Thyroid gland (tissue), 4 donors: ENCODE measurements at regions not wholly inside any gene's neighbourhood (a gene's known extent, or its start where the extent isn't known, plus 50 kb on each side); places are given as distances from the start of the nearest gene placed in this dataset.

Experiments used
- DNase-seq, 2 donors: peaks; one replicate each; pipeline ENCODE4 v3.0.0-alpha.2; 2019
- H3K27ac ChIP-seq, 3 donors: fragments of 200-600 bp; sonication (generic); 1 replicate in 2 of 3; 2 replicates in 1 of 3; pipeline ENCODE4 v1.5.1; 2016 to 2019; ENCODE audit warnings: mild to moderate bottlenecking in 1 of 3, moderate library complexity in 1 of 3
- H3K27me3 ChIP-seq: fragments of 200-600 bp; sonication (generic); one replicate; pipeline ENCODE4 v1.5.1; 2019
- H3K36me3 ChIP-seq, 2 donors: fragments of 200-600 bp; sonication (generic); one replicate each; pipeline ENCODE4 v1.5.1; 2016 to 2019
- H3K4me1 ChIP-seq, 2 donors: fragments of 200-600 bp; sonication (generic); one replicate each; pipeline ENCODE4 v1.5.1; 2017 to 2019
- H3K4me3 ChIP-seq, 3 donors: fragments of 200-600 bp; sonication (generic); replicated peaks in 1 of 3; 1 replicate in 2 of 3; 2 replicates in 1 of 3; pipeline ENCODE4 v1.5.1; 2016; ENCODE audit warnings: mild to moderate bottlenecking in 1 of 3
- H3K9me3 ChIP-seq: fragments of 200-600 bp; sonication (generic); one replicate; pipeline ENCODE4 v1.5.1; 2017
- CTCF ChIP-seq, 6 experiments: fragments of 200-600 bp in 3 of 6; fragments of 450-650 bp in 3 of 6; sonication (generic) in 3 of 6; IDR thresholded peaks; one replicate each; pipeline ENCODE4 v1.5.1; 2016 to 2019; ENCODE audit warnings: antibody characterized with exemption in 6 of 6, mild to moderate bottlenecking in 2 of 6, inconsistent platforms in 1 of 6, moderate library complexity in 1 of 6
- POLR2A ChIP-seq, 2 donors: fragments of 450-650 bp; IDR thresholded peaks; one replicate each; pipeline ENCODE4 v1.6.1; 2017; ENCODE audit warnings: antibody characterized with exemption in 2 of 2, mild to moderate bottlenecking in 2 of 2, moderate library complexity in 1 of 2
- WGBS, 2 donors: methylation state at CpG; one replicate each; pipeline ENCODE4 v1.1.5; 2017; 5-methylcytosine and 5-hydroxymethylcytosine counted together
- intact Hi-C: fragments of 100-400 bp; cut with DNase I; formaldehyde crosslinking; loops from one replicate; pipeline ENCODE4 v1.15.1; 2023

- intact Hi-C loops: no loop called here
- 84 to 90% methylated on average over 4 to 5 of the region's 5 CpGs for WGBS, 2 donors
- no peaks in the 10 kb centered on the region for H3K36me3 ChIP-seq
- DNase-seq: no peak
- no peak for TF ChIP-seq POLR2A (IDR thresholded peaks at IDR 0.05)
- TF ChIP-seq CTCF (IDR thresholded peaks at IDR 0.05): no peak
- no peaks in the 10 kb centered on the region for H3K9me3 ChIP-seq
- H3K4me3 ChIP-seq: no peak overlapping the region
- H3K27ac ChIP-seq: no peak overlapping the region
- H3K27me3 ChIP-seq: no peaks in the 10 kb centered on the region
- H3K4me1 ChIP-seq: no peaks in the 10 kb centered on the region
These were observed 420.4 kb downstream of the NDFIP2 start for GRCh38 chr13:79901336-79901735.

DNA sequence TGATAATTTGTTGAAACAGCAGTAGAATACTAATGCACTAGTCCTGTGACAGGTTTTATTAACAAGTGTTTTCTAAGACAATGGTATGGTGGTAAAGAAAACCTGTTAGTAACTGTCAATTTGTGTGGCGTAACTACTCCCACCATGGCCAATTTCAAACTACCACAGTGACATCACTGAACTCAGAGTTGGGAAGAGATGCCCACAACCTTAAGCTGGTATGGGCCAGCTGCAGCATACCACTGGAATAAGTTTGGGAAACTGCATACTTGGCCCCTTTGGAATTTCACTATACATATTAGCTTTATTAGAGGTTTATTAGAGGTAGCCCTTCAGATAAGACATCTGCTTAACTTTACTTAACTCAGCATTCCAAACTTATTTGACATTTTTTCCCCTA is 419.4 kb downstream of the NDFIP2 start:
- no peaks in the 10 kb centered on the region for H3K4me1 ChIP-seq
- DNase-seq: no peak
- 100% methylated on average over 1 of the region's 1 CpG for WGBS, 2 donors
- TF ChIP-seq CTCF (IDR thresholded peaks at IDR 0.05): no peak
- no peak for TF ChIP-seq POLR2A (IDR thresholded peaks at IDR 0.05)
- H3K4me3 ChIP-seq: no peak overlapping the region
- no peaks in the 10 kb centered on the region for H3K27me3 ChIP-seq
- no peaks in the 10 kb centered on the region for H3K36me3 ChIP-seq
- intact Hi-C loops: no loop called here
- no peak overlapping the region for H3K27ac ChIP-seq
- H3K9me3 ChIP-seq: no peaks in the 10 kb centered on the region

DNA sequence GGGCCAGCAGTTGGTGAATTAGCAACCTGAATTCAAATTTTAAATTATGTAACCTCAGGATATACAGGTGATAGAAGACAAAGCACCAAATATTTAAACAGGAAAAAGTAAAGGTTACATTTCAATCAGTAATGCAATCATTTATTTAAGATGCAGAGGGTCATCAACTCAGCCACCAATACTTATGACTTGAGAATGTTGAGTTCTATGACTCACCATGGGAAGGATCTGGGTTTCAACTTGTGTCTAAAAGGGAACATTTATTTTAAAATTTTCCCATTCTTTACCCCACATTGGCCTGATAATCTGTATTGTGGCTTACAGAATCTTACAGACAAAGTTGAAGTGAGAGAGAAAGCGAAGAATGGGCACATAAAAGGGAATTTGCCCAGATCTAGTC is 418.0 kb downstream of the NDFIP2 start:
- DNase-seq: no peak
- H3K4me3 ChIP-seq: no peak overlapping the region
- H3K27me3 ChIP-seq: no peaks in the 10 kb centered on the region
- no peak for TF ChIP-seq POLR2A (IDR thresholded peaks at IDR 0.05)
- TF ChIP-seq CTCF (IDR thresholded peaks at IDR 0.05): no peak
- no peaks in the 10 kb centered on the region for H3K4me1 ChIP-seq
- H3K27ac ChIP-seq: no peak overlapping the region
- no peaks in the 10 kb centered on the region for H3K9me3 ChIP-seq
- H3K36me3 ChIP-seq: no peaks in the 10 kb centered on the region
- intact Hi-C loops: no loop called here
- 94 to 100% methylated on average over 1 of the region's 1 CpG for WGBS, 2 donors

DNA sequence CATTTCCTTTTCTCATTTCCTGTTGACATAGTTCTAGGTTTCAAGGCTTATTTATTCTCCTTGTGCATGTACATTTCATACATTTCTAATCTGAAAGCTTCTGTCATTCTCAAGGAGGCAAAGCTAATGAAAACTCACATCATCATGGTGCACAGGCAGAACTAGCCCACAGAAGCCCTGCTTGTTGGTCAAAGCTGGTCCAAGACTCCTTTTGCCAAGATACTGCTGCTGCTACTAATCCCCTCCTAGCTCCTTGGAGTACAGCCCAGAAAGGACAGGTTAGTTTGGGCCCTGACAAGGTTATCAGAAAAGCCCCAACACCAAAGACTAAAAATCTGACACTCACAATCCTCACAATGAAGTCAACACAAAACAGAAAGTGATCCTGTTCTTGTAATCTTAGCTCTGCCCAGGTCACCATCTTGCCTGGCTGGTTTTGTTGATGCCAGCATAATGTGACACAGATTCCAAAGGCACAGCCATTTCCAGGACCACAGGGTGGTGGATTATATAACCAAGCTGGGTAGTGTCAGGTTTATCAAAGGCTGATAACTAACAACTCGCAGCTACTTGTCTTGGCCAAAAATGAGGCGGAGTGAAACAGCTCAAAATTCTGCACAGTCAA is 417.4 kb downstream of the NDFIP2 start:
- Histone ChIP-seq H3K36me3 (no peaks in the 10 kb centered on the region), H3K4me1 (no peaks in the 10 kb centered on the region), H3K9me3 (no peaks in the 10 kb centered on the region), H3K4me3 (no peak overlapping the region), H3K27ac (no peak overlapping the region), H3K27me3 (no peaks in the 10 kb centered on the region)
- TF ChIP-seq CTCF (IDR thresholded peaks at IDR 0.05): no peak
- TF ChIP-seq POLR2A (IDR thresholded peaks at IDR 0.05): no peak
- intact Hi-C loops: no loop called here
- 97% methylated on average over 2 of the region's 2 CpGs for WGBS, 2 donors
- no peak for DNase-seq

- WGBS, 2 donors: 48 to 59% methylated on average over 2 of the region's 2 CpGs
- Histone ChIP-seq H3K4me1 (no peaks in the 10 kb centered on the region), H3K27ac (no peak overlapping the region), H3K4me3 (no peak overlapping the region), H3K36me3 (no peaks in the 10 kb centered on the region), H3K9me3 (no peaks in the 10 kb centered on the region), H3K27me3 (no peaks in the 10 kb centered on the region)
- DNase-seq: no peak
- intact Hi-C loops: no loop called here
- TF ChIP-seq POLR2A (IDR thresholded peaks at IDR 0.05) (no peak), CTCF (IDR thresholded peaks at IDR 0.05) (no peak)
These were observed 415.9 kb downstream of the NDFIP2 start for GRCh38 chr13:79896851-79897250.
